Upper lobe of left lung (tissue), 6 donors: ENCODE measurements at regions not wholly inside any gene's neighbourhood (a gene's known extent, or its start where the extent isn't known, plus 50 kb on each side); places are given as distances from the start of the nearest gene placed in this dataset.

Experiments
- ATAC-seq, 2 donors: fragments of 200-7000 bp; cut with Tn5 transposase; one replicate each; pipeline ENCODE4 v1.9.1; 2022; ENCODE audit warnings: mild to moderate bottlenecking in 2 of 2, moderate library complexity in 2 of 2; ENCODE audit not compliant: low FRiP score in 2 of 2
- DNase-seq, 2 donors: peaks; one replicate each; pipeline ENCODE4 v3.0.0-alpha.2; 2019 to 2020
- H3K27ac ChIP-seq, 4 donors: fragments of 200-600 bp; sonication (generic); one replicate each; pipeline ENCODE4 v1.5.1; 2016 to 2019
- H3K27me3 ChIP-seq, 4 donors: fragments of 200-600 bp; sonication (generic); one replicate each; pipeline ENCODE4 v1.5.1; 2017 to 2019
- H3K36me3 ChIP-seq, 4 donors: fragments of 200-600 bp; sonication (generic); one replicate each; pipeline ENCODE4 v1.5.1; 2016 to 2019
- H3K4me1 ChIP-seq, 4 donors: fragments of 200-600 bp; sonication (generic); one replicate each; pipeline ENCODE4 v1.5.1; 2018 to 2019
- H3K4me3 ChIP-seq, 4 donors: fragments of 200-600 bp; sonication (generic); one replicate each; pipeline ENCODE4 v1.5.1; 2017 to 2019; ENCODE audit warnings: mild to moderate bottlenecking in 2 of 4, moderate library complexity in 1 of 4
- H3K9me3 ChIP-seq, 4 donors: fragments of 200-600 bp; sonication (generic); one replicate each; pipeline ENCODE4 v1.5.1; 2018 to 2019
- EP300 ChIP-seq, 4 donors: sonication (generic); formaldehyde crosslinking; IDR thresholded peaks; one replicate each; pipeline ENCODE4 v1.5.1; 2017; ENCODE audit warnings: antibody characterized with exemption in 4 of 4, control low read depth in 2 of 4
- POLR2A ChIP-seq, 4 donors: fragments of 450-650 bp; IDR thresholded peaks; one replicate each; pipeline ENCODE4 v1.5.1; 2016 to 2017; ENCODE audit warnings: antibody characterized with exemption in 4 of 4, mild to moderate bottlenecking in 2 of 4
- POLR2AphosphoS5 ChIP-seq, 2 donors: sonication (generic); formaldehyde crosslinking; IDR thresholded peaks; one replicate each; pipeline ENCODE4 v1.5.1; 2017; ENCODE audit warnings: antibody characterized with exemption in 2 of 2
- WGBS, 2 donors: methylation state at CpG; one replicate each; pipeline ENCODE4 v1.1.5; 2017 to 2018; 5-methylcytosine and 5-hydroxymethylcytosine counted together
- TF ChIP-seq, protein P1 (sequence below), 6 experiments: fragments of 450-650 bp in 4 of 6; fragments of 200-600 bp in 2 of 6; sonication (generic) in 2 of 6; IDR thresholded peaks; one replicate each; pipeline ENCODE4 v1.5.1; 2016 to 2019; ENCODE audit warnings: antibody characterized with exemption in 6 of 6
- donor health status: DM: no; HTN: no; CAD: no; lungs with moderate emphysema.
- donor health status: DM: no; HTN: yes; CAD: no; lungs with severe emphysema.

DNA sequence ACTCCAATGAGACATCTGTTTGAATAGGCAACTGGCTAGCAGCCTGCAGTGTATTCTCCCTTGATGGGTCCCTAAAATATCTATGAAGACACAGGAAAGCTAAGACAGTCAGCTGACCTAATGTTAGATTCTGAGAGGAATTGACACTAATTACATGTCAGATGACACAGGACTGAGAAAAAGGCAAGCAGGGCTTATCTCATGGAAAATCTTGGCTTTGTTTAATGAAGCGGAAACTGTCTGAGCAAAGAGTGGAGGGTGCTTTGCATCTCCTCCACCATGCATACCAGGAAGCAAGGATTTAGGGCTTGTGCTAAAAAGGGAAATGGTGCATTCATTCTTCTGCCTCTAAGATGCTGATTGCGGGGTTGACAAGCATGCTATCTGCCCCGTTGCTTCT lies 135.5 kb upstream of the GLI3 start:
- Histone ChIP-seq H3K4me1 (no peaks in the 10 kb centered on the region), H3K27ac (no peak overlapping the region), H3K36me3 (no peaks in the 10 kb centered on the region), H3K4me3 (no peak overlapping the region), H3K27me3 (no peaks in the 10 kb centered on the region), H3K9me3 (peaks cover 0 to 3% (median 0%) of the 10 kb centered on the region in 4 donors)
- 38 to 44% methylated on average over 3 of the region's 3 CpGs for WGBS, 2 donors
- DNase-seq (no peak), ATAC-seq (no peak)
- TF ChIP-seq, protein P1, sequence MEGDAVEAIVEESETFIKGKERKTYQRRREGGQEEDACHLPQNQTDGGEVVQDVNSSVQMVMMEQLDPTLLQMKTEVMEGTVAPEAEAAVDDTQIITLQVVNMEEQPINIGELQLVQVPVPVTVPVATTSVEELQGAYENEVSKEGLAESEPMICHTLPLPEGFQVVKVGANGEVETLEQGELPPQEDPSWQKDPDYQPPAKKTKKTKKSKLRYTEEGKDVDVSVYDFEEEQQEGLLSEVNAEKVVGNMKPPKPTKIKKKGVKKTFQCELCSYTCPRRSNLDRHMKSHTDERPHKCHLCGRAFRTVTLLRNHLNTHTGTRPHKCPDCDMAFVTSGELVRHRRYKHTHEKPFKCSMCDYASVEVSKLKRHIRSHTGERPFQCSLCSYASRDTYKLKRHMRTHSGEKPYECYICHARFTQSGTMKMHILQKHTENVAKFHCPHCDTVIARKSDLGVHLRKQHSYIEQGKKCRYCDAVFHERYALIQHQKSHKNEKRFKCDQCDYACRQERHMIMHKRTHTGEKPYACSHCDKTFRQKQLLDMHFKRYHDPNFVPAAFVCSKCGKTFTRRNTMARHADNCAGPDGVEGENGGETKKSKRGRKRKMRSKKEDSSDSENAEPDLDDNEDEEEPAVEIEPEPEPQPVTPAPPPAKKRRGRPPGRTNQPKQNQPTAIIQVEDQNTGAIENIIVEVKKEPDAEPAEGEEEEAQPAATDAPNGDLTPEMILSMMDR (IDR thresholded peaks at IDR 0.05), result no peak
- TF ChIP-seq POLR2AphosphoS5 (IDR thresholded peaks at IDR 0.05), result no peak
- TF ChIP-seq EP300 (IDR thresholded peaks at IDR 0.05), result no peak
- TF ChIP-seq POLR2A (IDR thresholded peaks at IDR 0.05), result no peak

DNA sequence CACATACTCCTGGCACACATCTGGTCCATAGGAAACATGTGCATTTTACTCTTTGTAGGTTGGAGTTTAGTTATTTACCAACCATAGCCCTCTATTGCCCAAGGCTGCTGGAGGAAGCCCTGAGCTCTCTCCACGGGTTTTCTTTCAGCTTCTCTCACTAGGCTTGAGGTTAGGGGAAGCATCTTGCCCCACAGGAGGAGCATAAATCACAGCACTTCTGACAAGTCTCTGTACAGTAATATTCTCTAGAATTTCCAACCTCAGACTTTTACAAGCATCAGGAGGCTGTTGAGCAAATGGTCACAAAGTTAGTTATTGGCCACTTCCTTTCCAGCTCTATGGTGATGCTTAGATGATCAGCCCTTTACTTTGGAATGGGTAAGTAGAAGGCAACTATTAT lies 122.9 kb upstream of the GLI3 start:
- no peak for TF ChIP-seq EP300 (IDR thresholded peaks at IDR 0.05)
- H3K27me3 ChIP-seq, result no peaks in the 10 kb centered on the region
- H3K4me3 ChIP-seq, result no peak overlapping the region
- WGBS, 2 donors, result 61 to 64% methylated on average over 1 of the region's 1 CpG
- no peak for ATAC-seq
- H3K27ac ChIP-seq, result no peak overlapping the region
- DNase-seq, result no peak
- H3K9me3 ChIP-seq, result peaks cover 0 to 11% (median 0%) of the 10 kb centered on the region in 4 donors
- no peaks in the 10 kb centered on the region for H3K4me1 ChIP-seq
- H3K36me3 ChIP-seq, result no peaks in the 10 kb centered on the region

DNA sequence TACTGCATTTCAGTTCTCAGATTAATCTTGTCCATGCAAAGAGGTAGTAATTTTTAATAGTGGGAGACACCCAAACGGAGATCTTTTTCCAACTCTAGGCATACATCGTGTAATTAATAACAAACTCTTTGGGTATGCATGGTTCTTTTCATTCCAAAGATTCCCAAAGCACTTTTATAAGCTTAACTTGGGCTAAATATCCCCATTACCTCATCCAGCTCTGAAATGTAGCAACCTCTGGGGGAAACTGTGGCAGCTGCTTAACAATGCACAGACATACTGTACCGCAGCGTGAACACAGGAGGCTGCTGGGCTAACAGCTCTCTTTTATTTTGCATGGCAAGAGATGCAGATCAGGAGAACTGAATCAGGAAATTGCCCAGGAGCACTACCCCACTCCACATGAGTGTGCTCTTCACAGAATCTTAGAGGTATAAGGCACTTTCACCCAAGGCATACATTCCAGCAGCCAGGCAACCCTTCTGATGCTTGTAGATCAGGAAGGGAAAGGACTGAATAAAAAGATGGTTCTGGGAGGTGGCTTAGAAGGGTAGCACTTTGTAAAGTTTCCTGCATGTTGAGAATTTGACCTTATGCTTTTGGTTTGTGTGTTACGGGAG lies 114.4 kb upstream of the GLI3 start:
- ATAC-seq (peak; percentile 43 to 70), DNase-seq (no peak)
- Histone ChIP-seq H3K27ac (no peak overlapping the region), H3K9me3 (no peaks in the 10 kb centered on the region), H3K4me3 (no peak overlapping the region), H3K4me1 (peaks cover 0 to 10% (median 2%) of the 10 kb centered on the region in 4 donors), H3K27me3 (no peaks in the 10 kb centered on the region), H3K36me3 (no peaks in the 10 kb centered on the region)
- TF ChIP-seq, protein P1 (IDR thresholded peaks at IDR 0.05), result no peak
- TF ChIP-seq POLR2A (IDR thresholded peaks at IDR 0.05) (no peak), EP300 (IDR thresholded peaks at IDR 0.05) (no peak), POLR2AphosphoS5 (IDR thresholded peaks at IDR 0.05) (no peak)
- 70 to 74% methylated on average over 5 of the region's 5 CpGs for WGBS, 2 donors

DNA sequence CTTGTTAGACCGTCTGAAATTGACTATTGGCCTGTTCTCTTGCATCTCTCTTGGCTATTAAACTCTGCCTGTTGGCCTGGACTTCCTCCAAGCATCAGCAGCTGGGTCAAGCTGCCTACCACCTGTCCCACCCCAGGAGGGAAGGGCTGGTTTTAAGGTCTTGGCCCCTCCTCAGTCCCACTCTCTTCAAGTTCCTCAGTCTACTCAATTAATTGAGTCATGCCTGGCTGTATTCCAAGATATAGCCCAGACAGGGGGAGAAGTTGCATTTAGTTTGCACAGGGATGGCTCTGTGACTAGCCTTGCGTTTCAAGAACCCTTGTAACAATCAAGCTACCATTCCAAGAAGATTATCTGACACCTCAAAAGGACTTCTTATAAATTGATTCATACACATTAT lies 113.8 kb upstream of the GLI3 start:
- ATAC-seq, result peak in 1 of 2 donors; percentile 66
- no peak for DNase-seq
- no peaks in the 10 kb centered on the region for H3K9me3 ChIP-seq
- H3K27me3 ChIP-seq, result no peaks in the 10 kb centered on the region
- peaks cover 0 to 10% (median 2%) of the 10 kb centered on the region in 4 donors for H3K4me1 ChIP-seq
- H3K36me3 ChIP-seq, result no peaks in the 10 kb centered on the region
- no peak overlapping the region for H3K27ac ChIP-seq
- H3K4me3 ChIP-seq, result no peak overlapping the region
- WGBS, 2 donors, result 50 to 73% methylated on average over 2 of the region's 2 CpGs
- TF ChIP-seq, protein P1 (IDR thresholded peaks at IDR 0.05), result no peak
- no peak for TF ChIP-seq POLR2A (IDR thresholded peaks at IDR 0.05)
- TF ChIP-seq POLR2AphosphoS5 (IDR thresholded peaks at IDR 0.05), result no peak
- TF ChIP-seq EP300 (IDR thresholded peaks at IDR 0.05), result no peak

DNA sequence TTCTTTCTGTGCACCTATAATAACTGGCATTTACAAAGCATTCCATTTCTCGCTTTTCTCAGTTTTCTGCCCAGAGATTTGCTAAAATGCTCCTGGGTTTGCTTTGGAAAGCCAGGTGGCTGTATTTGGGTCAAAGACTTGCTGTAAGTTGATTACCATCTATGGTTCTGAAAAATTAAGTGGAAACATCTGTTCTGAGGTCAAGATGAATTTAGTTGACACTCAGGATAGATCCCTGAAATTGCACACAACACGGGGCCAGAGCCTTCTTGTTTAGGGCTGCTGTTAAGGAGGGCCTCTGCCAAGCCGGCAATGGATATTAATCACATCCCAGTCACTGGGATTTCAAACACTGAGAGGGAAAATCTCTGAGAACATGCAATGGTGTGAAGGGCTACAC lies 111.6 kb upstream of the GLI3 start:
- no peak for DNase-seq
- no peaks in the 10 kb centered on the region for H3K9me3 ChIP-seq
- H3K27me3 ChIP-seq, result no peaks in the 10 kb centered on the region
- no peak for TF ChIP-seq POLR2A (IDR thresholded peaks at IDR 0.05)
- no peaks in the 10 kb centered on the region for H3K36me3 ChIP-seq
- peaks cover 0 to 27% (median 5%) of the 10 kb centered on the region in 4 donors for H3K4me1 ChIP-seq
- 73 to 85% methylated on average over 3 of the region's 3 CpGs for WGBS, 2 donors
- H3K27ac ChIP-seq, result no peak overlapping the region
- no peak overlapping the region for H3K4me3 ChIP-seq
- peak in 1 of 2 donors; percentile 14 for ATAC-seq

DNA sequence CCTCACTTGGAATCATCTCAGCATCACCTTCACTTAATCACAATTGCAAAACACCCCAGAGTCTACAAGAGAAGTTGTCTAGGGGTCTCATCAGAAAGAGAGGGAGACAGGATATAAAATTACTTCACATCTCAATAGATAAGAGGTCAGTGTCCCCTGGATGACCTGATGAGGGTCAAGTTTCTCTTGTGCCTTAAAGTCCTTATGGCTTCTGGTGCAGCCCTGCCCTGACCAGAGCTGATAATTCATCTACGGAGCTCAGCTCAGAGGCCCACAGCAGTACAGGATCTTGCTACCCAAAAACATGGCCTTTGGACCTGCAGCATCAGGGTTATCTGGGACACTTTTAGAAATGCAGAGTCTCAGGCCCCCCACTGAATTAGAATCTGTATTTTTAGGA lies 111.1 kb upstream of the GLI3 start:
- TF ChIP-seq, protein P1 (IDR thresholded peaks at IDR 0.05), result no peak
- TF ChIP-seq POLR2AphosphoS5 (IDR thresholded peaks at IDR 0.05) (no peak), POLR2A (IDR thresholded peaks at IDR 0.05) (no peak), EP300 (IDR thresholded peaks at IDR 0.05) (no peak)
- no peak overlapping the region for H3K4me3 ChIP-seq
- 84 to 100% methylated on average over 1 of the region's 1 CpG for WGBS, 2 donors
- DNase-seq (no peak), ATAC-seq (no peak)
- no peaks in the 10 kb centered on the region for H3K9me3 ChIP-seq
- H3K36me3 ChIP-seq, result no peaks in the 10 kb centered on the region
- no peaks in the 10 kb centered on the region for H3K27me3 ChIP-seq
- H3K27ac ChIP-seq, result no peak overlapping the region
- peaks cover 0 to 27% (median 5%) of the 10 kb centered on the region in 4 donors for H3K4me1 ChIP-seq
